ENCODE measurements at regions not wholly inside any gene's neighbourhood (a gene's known extent, or its start where the extent isn't known, plus 50 kb on each side); places are given as distances from the start of the nearest gene placed in this dataset.

DNA sequence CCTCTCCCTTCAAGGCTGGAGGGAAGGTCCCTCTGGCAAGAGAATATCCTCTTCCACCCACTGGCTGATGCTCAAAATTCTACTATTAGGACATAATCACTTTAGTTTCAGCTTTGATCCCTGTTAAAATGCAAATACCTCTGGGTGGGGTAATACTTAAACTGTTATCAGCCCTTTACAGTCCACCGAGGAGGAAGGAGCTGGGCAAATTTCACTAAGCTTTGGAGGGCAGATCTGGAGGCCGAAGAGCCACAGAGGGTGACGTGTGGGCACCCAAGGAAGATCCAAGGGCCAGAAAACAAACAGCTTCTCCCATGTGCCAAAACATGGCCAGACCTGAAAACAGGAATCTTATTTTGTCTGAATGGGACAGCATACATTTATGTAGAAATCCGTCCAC lies 74.6 kb upstream of the BCL11A start:
- 0% methylated on average over 4 of the region's 4 CpGs for WGBS (ENCODE audit: insufficient coverage, low coverage, missing lambda C conversion rate)
- H3K27ac ChIP-seq (ENCODE audit: extremely low read depth, low read depth, low read length): no peak overlapping the region
- in situ Hi-C loops (cut with MboI): no loop called here
- ChIA-PET POLR2A (no interaction called here), CTCF (ENCODE audit: low intra/inter-chr PET ratio) (no interaction called here)
- H4K20me1 ChIP-seq (replicated peaks; ENCODE audit: control insufficient read depth, insufficient read depth, low read length): no peaks in the 10 kb centered on the region
- no peak for ATAC-seq
- H3K4me1 ChIP-seq (replicated peaks in 1 of 2; ENCODE audit: control insufficient read depth in 2 of 2, insufficient read depth in 2 of 2, low read length in 2 of 2): no peaks in the 10 kb centered on the region
- H3K27me3 ChIP-seq (ENCODE audit: control insufficient read depth in 2 of 2, insufficient read depth in 2 of 2, low read length in 2 of 2): peaks cover 0 to 5% of the 10 kb centered on the region in 2 experiments; a peak in 2 of 5 replicates
- H3K4me3 ChIP-seq: no peak overlapping the region
- H3K79me2 ChIP-seq (ENCODE audit: control insufficient read depth, insufficient read depth, low read length): no peaks in the 10 kb centered on the region
- intact Hi-C loops (cut with micrococcal nuclease): no loop called here
- no TSS peak for BruUV-seq (replicated peaks)
- no peaks in the 10 kb centered on the region for H3K36me3 ChIP-seq (ENCODE audit: control insufficient read depth, insufficient read depth, low read length)
- FAIRE-seq: no peak
- H2AFZ ChIP-seq (ENCODE audit: low read depth, low read length): no peak overlapping the region
- no peak overlapping the region for H3K9ac ChIP-seq (ENCODE audit: insufficient read depth in 1 of 2, low read depth in 2 of 2, low read length in 2 of 2)
- H3K9me1 ChIP-seq (ENCODE audit: control insufficient read depth, insufficient read depth, low read length): no peaks in the 10 kb centered on the region
- H3K4me2 ChIP-seq (ENCODE audit: insufficient read depth, low read length): no peak overlapping the region
- H3K9me3 ChIP-seq (replicated peaks; ENCODE audit: control insufficient read depth, insufficient read depth, low read depth, low read length): no peaks in the 10 kb centered on the region
- DNase-seq (ENCODE audit: extremely low read depth in 1 of 4, low spot score in 3 of 4): no peak
- TF ChIP-seq, protein P1, sequence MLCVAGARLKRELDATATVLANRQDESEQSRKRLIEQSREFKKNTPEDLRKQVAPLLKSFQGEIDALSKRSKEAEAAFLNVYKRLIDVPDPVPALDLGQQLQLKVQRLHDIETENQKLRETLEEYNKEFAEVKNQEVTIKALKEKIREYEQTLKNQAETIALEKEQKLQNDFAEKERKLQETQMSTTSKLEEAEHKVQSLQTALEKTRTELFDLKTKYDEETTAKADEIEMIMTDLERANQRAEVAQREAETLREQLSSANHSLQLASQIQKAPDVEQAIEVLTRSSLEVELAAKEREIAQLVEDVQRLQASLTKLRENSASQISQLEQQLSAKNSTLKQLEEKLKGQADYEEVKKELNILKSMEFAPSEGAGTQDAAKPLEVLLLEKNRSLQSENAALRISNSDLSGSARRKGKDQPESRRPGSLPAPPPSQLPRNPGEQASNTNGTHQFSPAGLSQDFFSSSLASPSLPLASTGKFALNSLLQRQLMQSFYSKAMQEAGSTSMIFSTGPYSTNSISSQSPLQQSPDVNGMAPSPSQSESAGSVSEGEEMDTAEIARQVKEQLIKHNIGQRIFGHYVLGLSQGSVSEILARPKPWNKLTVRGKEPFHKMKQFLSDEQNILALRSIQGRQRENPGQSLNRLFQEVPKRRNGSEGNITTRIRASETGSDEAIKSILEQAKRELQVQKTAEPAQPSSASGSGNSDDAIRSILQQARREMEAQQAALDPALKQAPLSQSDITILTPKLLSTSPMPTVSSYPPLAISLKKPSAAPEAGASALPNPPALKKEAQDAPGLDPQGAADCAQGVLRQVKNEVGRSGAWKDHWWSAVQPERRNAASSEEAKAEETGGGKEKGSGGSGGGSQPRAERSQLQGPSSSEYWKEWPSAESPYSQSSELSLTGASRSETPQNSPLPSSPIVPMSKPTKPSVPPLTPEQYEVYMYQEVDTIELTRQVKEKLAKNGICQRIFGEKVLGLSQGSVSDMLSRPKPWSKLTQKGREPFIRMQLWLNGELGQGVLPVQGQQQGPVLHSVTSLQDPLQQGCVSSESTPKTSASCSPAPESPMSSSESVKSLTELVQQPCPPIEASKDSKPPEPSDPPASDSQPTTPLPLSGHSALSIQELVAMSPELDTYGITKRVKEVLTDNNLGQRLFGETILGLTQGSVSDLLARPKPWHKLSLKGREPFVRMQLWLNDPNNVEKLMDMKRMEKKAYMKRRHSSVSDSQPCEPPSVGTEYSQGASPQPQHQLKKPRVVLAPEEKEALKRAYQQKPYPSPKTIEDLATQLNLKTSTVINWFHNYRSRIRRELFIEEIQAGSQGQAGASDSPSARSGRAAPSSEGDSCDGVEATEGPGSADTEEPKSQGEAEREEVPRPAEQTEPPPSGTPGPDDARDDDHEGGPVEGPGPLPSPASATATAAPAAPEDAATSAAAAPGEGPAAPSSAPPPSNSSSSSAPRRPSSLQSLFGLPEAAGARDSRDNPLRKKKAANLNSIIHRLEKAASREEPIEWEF (CRISPR knock-in tag; IDR thresholded peaks at IDR 0.05): no peak
- TF ChIP-seq CBX3 (IDR thresholded peaks at IDR 0.05; ENCODE audit: borderline replicate concordance in 1 of 2, low read length in 2 of 2) (no peak), PTBP1 (IDR thresholded peaks at IDR 0.05; ENCODE audit: low read depth, low read length) (no peak), XRCC5 (IDR thresholded peaks at IDR 0.05; ENCODE audit: low read depth, low read length) (no peak), EGR1 (conservative IDR thresholded peaks at IDR 0.05) (no peak), RBM15 (IDR thresholded peaks at IDR 0.05; ENCODE audit: insufficient read depth, low read length) (no peak), TCFL5 (CRISPR knock-in tag; conservative IDR thresholded peaks at IDR 0.05) (no peak), RFX5 (IDR thresholded peaks at IDR 0.05; ENCODE audit: low read depth, low read length) (no peak), RHOXF2B (CRISPR knock-in tag; conservative IDR thresholded peaks at IDR 0.05) (no peak), SMARCB1 (IDR thresholded peaks at IDR 0.05; ENCODE audit: insufficient read length, low read depth) (no peak), RNF2 (IDR thresholded peaks at IDR 0.05) (no peak), NCOR1 (IDR thresholded peaks at IDR 0.05) (no peak), ZNF699 (CRISPR knock-in tag; IDR thresholded peaks at IDR 0.05; ENCODE audit: insufficient replicate concordance) (no peak)
- TF ChIP-seq, protein P2, sequence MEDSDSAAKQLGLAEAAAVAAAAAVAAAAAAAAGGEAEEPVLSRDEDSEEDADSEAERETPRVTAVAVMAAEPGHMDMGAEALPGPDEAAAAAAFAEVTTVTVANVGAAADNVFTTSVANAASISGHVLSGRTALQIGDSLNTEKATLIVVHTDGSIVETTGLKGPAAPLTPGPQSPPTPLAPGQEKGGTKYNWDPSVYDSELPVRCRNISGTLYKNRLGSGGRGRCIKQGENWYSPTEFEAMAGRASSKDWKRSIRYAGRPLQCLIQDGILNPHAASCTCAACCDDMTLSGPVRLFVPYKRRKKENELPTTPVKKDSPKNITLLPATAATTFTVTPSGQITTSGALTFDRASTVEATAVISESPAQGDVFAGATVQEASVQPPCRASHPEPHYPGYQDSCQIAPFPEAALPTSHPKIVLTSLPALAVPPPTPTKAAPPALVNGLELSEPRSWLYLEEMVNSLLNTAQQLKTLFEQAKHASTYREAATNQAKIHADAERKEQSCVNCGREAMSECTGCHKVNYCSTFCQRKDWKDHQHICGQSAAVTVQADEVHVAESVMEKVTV (CRISPR knock-in tag; IDR thresholded peaks at IDR 0.05): no peak
- TF ChIP-seq, protein P3, sequence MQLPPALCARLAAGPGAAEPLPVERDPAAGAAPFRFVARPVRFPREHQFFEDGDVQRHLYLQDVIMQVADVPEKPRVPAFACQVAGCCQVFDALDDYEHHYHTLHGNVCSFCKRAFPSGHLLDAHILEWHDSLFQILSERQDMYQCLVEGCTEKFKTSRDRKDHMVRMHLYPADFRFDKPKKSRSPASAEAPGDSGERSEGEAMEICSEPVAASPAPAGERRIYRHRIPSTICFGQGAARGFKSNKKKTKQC (CRISPR knock-in tag; IDR thresholded peaks at IDR 0.05): no peak
- TF ChIP-seq, protein P4, sequence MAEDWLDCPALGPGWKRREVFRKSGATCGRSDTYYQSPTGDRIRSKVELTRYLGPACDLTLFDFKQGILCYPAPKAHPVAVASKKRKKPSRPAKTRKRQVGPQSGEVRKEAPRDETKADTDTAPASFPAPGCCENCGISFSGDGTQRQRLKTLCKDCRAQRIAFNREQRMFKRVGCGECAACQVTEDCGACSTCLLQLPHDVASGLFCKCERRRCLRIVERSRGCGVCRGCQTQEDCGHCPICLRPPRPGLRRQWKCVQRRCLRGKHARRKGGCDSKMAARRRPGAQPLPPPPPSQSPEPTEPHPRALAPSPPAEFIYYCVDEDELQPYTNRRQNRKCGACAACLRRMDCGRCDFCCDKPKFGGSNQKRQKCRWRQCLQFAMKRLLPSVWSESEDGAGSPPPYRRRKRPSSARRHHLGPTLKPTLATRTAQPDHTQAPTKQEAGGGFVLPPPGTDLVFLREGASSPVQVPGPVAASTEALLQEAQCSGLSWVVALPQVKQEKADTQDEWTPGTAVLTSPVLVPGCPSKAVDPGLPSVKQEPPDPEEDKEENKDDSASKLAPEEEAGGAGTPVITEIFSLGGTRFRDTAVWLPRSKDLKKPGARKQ (CRISPR knock-in tag; IDR thresholded peaks at IDR 0.05): no peak

All from K562 (cell line).